CD8-positive, alpha-beta memory T cell (primary cell): ENCODE measurements at regions not wholly inside any gene's neighbourhood (a gene's known extent, or its start where the extent isn't known, plus 50 kb on each side); places are given as distances from the start of the nearest gene placed in this dataset.

Source experiments
- CTCF ChIA-PET: fragments of 350-600 bp; sonication (Branson Sonifier 250); formaldehyde crosslinking; loops from one replicate; lab custom pipeline; 2021; ENCODE audit warnings: antibody characterized with exemption; lab: Charles Lee
- POLR2A ChIA-PET: fragments of 350-600 bp; sonication (Branson Sonifier 250); formaldehyde crosslinking; loops from one replicate; lab custom pipeline; 2021; ENCODE audit warnings: antibody characterized with exemption; lab: Charles Lee
- DNase-seq, 5 donors: peaks; one replicate each; pipeline versions ENCODE4 v3.0.0 to v3.0.0-alpha.2; 2020 to 2022; ENCODE audit warnings: mixed read lengths in 1 of 5
- H3K27ac ChIP-seq: one replicate; pipeline ENCODE4 v1.7.0; 2013; ENCODE audit warnings: low read depth, mild to moderate bottlenecking, low read length, moderate library complexity
- H3K27me3 ChIP-seq: 2 replicates; pipeline ENCODE4 v1.7.0; 2013; ENCODE audit warnings: low read length, mild to moderate bottlenecking; ENCODE audit not compliant: insufficient read depth, poor library complexity, severe bottlenecking
- H3K36me3 ChIP-seq: 2 replicates; pipeline ENCODE4 v1.7.0; 2013; ENCODE audit warnings: mild to moderate bottlenecking, low read length, moderate library complexity; ENCODE audit not compliant: insufficient read depth
- H3K4me1 ChIP-seq: 2 replicates; pipeline ENCODE4 v1.7.0; 2013; ENCODE audit warnings: mild to moderate bottlenecking, low read length, moderate library complexity; ENCODE audit not compliant: insufficient read depth
- H3K4me3 ChIP-seq: 2 replicates; pipeline ENCODE4 v1.7.0; 2013; ENCODE audit warnings: mild to moderate bottlenecking, low read length
- H3K9me3 ChIP-seq: 2 replicates; pipeline ENCODE4 v1.7.0; 2013; ENCODE audit warnings: mild to moderate bottlenecking, low read length
- H3K27ac Mint-ChIP-seq, 8 donors: one replicate each; pipeline ENCODE4 v1.8.0; 2020 to 2021; ENCODE audit warnings: mixed read lengths in 8 of 8, mild to moderate bottlenecking in 6 of 8, inconsistent platforms in 3 of 8, moderate library complexity in 3 of 8
- H3K27me3 Mint-ChIP-seq, 2 donors: one replicate each; pipeline ENCODE4 v1.8.0; 2020 to 2021; ENCODE audit warnings: mixed read lengths in 2 of 2, mild to moderate bottlenecking in 1 of 2, moderate library complexity in 1 of 2
- H3K36me3 Mint-ChIP-seq, 3 donors: one replicate each; pipeline ENCODE4 v1.8.0; 2020 to 2021; ENCODE audit warnings: mixed read lengths in 3 of 3, inconsistent platforms in 1 of 3, mild to moderate bottlenecking in 1 of 3
- H3K4me1 Mint-ChIP-seq, 3 donors: one replicate each; pipeline ENCODE4 v1.8.0; 2020 to 2021; ENCODE audit warnings: mixed read lengths in 3 of 3, inconsistent platforms in 1 of 3, mild to moderate bottlenecking in 1 of 3
- H3K4me3 Mint-ChIP-seq, 7 donors: one replicate each; pipeline ENCODE4 v1.8.0; 2020 to 2021; ENCODE audit warnings: mixed read lengths in 7 of 7, mild to moderate bottlenecking in 6 of 7, moderate library complexity in 4 of 7, inconsistent platforms in 2 of 7
- H3K9me3 Mint-ChIP-seq, 5 donors: one replicate each; pipeline ENCODE4 v1.8.0; 2020 to 2022; ENCODE audit warnings: mixed read lengths in 5 of 5, mild to moderate bottlenecking in 3 of 5, moderate library complexity in 2 of 5, inconsistent platforms in 1 of 5

DNA sequence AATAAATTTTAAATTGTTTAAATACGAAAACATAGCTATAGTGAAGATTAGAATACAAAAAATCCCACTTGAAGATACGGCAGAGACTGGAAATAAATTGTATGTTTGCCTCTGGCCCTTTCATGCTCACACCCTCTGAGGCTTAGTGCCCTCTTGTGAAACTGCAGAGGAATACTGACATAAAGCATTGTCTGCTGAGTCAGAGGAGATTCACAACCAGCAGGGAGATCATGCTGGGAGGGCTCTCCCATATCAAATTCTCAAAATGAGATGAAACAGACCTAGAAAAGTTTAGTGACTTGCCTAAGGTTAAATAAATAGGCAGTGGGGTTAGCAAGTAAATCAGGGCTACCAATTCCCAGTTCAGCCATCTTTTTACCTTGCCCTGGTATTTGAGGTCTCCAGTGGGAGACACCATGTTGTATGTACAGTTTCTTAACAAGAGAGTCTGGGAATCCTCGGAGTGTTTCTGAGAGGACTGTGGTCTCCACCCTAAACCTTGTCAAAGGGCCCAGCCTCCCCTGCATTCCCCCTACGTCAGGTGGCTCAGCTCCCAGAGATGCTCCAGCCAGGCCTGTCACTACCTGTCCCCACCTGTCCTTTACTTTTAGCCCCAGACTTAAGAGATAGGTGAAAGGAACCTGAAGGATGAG, 581.4 kb upstream of the DIPK2B start:
- H3K4me1 ChIP-seq, result no peaks in the 10 kb centered on the region
- no peak for DNase-seq
- no peaks in the 10 kb centered on the region for H3K36me3 Mint-ChIP-seq
- H3K27me3 ChIP-seq, result no peaks in the 10 kb centered on the region
- peaks cover 0 to 25% (median 13%) of the 10 kb centered on the region in 3 donors for H3K4me1 Mint-ChIP-seq
- H3K36me3 ChIP-seq, result no peaks in the 10 kb centered on the region
- H3K9me3 Mint-ChIP-seq, result no peaks in the 10 kb centered on the region
- ChIA-PET POLR2A (no interaction called here), CTCF (interaction anchor here (0.8 to 1.2 kb wide), 2 partner anchors 11 to 12 kb away, joined by 3 to 5 read pairs; no protein-coding TSS in a partner anchor)
- no peak overlapping the region for H3K27ac Mint-ChIP-seq
- H3K4me3 ChIP-seq, result no peak overlapping the region
- H3K9me3 ChIP-seq, result no peaks in the 10 kb centered on the region
- H3K27me3 Mint-ChIP-seq, result peaks cover 0 to 6% of the 10 kb centered on the region in 2 donors
- H3K4me3 Mint-ChIP-seq, result no peak overlapping the region
- no peak overlapping the region for H3K27ac ChIP-seq

DNA sequence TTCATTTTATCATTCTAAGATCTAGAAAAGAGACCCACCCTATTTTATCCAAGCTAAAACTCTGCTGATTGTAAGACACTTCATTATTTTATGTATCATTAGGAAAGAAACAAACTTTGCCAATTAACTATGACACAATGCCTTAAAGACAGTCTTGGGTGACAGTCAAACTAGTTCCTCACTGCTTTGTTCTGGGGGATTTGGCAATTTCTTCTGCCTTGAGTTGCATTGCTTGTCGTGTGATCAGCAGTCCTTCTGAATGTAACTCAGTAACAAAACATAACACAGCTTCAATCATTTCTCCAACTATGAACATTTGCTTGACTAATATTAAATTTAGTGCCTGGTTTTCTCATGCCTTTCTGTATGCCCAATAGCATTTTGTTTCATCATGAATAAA, 577.9 kb upstream of the DIPK2B start:
- Mint-ChIP-seq H3K27me3 (peaks cover 0 to 4% of the 10 kb centered on the region in 2 donors), H3K27ac (no peak overlapping the region), H3K9me3 (no peaks in the 10 kb centered on the region), H3K4me1 (peaks cover 1 to 27% (median 18%) of the 10 kb centered on the region in 3 donors), H3K36me3 (no peaks in the 10 kb centered on the region), H3K4me3 (no peak overlapping the region)
- H3K36me3 ChIP-seq, result no peaks in the 10 kb centered on the region
- no peaks in the 10 kb centered on the region for H3K27me3 ChIP-seq
- ChIA-PET CTCF (no interaction called here), POLR2A (no interaction called here)
- no peaks in the 10 kb centered on the region for H3K4me1 ChIP-seq
- H3K4me3 ChIP-seq, result no peak overlapping the region
- no peak overlapping the region for H3K27ac ChIP-seq
- DNase-seq, result no peak
- H3K9me3 ChIP-seq, result no peaks in the 10 kb centered on the region

DNA sequence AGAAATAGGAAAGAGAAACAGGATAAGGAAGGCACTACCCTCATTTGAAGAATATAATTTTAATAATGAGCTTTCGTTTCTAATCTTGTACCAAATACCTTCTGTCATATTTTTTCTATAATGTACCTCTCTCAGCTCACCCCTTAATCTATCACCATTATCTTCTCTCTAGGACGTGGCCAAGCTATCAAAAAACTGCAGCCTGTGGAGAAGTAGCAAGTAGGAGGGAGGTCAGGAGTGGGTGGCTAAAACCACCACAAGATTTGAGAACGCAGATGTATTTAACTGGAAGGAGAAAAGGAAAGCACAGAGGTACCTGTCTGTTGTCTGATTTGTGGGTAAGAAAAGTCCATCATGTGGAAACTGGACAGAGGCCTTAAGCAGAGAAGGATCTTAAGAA, 576.7 kb upstream of the DIPK2B start:
- H3K4me1 Mint-ChIP-seq, result peaks cover 3 to 38% (median 30%) of the 10 kb centered on the region in 3 donors
- no peak overlapping the region for H3K4me3 ChIP-seq
- H3K9me3 Mint-ChIP-seq, result no peaks in the 10 kb centered on the region
- H3K27me3 Mint-ChIP-seq, result peaks cover 0 to 4% of the 10 kb centered on the region in 2 donors
- peak overlapping the region in 2 of 8 donors; percentile 26 to 61 for H3K27ac Mint-ChIP-seq
- ChIA-PET CTCF (no interaction called here), POLR2A (no interaction called here)
- H3K27ac ChIP-seq, result no peak overlapping the region
- no peaks in the 10 kb centered on the region for H3K27me3 ChIP-seq
- H3K4me1 ChIP-seq, result peaks cover 3% of the 10 kb centered on the region
- no peaks in the 10 kb centered on the region for H3K36me3 ChIP-seq
- no peak for DNase-seq
- H3K9me3 ChIP-seq, result no peaks in the 10 kb centered on the region
- no peak overlapping the region for H3K4me3 Mint-ChIP-seq
- H3K36me3 Mint-ChIP-seq, result no peaks in the 10 kb centered on the region

DNA sequence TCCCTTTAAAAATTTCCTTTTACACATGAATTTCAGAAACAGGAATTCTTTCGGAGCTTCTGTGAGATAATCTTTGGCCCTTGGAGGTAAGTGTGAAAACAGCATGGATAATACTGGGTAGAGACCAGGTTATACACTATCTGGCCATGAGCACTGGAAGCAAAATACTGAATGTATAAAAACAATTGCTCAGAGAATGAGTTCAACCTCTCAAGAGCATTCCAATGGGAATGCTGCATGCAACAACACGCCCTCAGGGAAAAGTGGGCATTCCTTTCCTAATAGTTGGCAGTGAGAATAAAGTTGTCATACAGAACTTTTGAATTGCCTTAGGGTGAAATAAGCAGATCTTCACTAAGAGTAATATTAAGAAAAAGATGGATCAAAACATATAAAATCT, 574.8 kb upstream of the DIPK2B start:
- Mint-ChIP-seq H3K27ac (peak overlapping the region in 1 of 8 donors; percentile 14), H3K4me1 (peaks cover 19 to 56% (median 49%) of the 10 kb centered on the region in 3 donors), H3K4me3 (no peak overlapping the region), H3K27me3 (peaks cover 0 to 8% of the 10 kb centered on the region in 2 donors), H3K9me3 (no peaks in the 10 kb centered on the region), H3K36me3 (no peaks in the 10 kb centered on the region)
- no peak for DNase-seq
- H3K27ac ChIP-seq, result no peak overlapping the region
- POLR2A ChIA-PET, result no interaction called here
- no peaks in the 10 kb centered on the region for H3K9me3 ChIP-seq
- no peaks in the 10 kb centered on the region for H3K36me3 ChIP-seq
- no peak overlapping the region for H3K4me3 ChIP-seq
- CTCF ChIA-PET, result no interaction called here
- peaks cover 18% of the 10 kb centered on the region for H3K4me1 ChIP-seq
- H3K27me3 ChIP-seq, result no peaks in the 10 kb centered on the region

DNA sequence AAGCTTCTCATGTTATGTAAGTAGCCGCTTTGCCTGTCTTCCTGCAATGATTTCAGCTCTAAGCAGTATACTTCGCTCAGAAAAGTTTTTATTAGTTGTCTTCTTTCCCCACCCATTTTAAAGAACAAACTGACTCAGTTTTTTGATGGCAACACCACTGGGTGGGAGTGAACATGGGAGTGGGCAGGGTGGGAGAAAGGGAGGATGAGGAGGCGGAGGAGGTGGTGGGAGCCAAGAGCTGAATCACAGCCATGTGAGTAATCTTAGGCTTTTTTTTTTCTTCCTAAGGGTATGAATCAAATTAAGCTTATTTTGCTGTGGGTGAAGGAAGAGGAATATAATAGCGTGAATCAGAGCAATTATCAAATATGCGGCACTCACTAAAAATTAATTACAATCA, 574.3 kb upstream of the DIPK2B start:
- Mint-ChIP-seq H3K36me3 (no peaks in the 10 kb centered on the region), H3K4me1 (peaks cover 22 to 58% (median 53%) of the 10 kb centered on the region in 3 donors), H3K9me3 (no peaks in the 10 kb centered on the region), H3K4me3 (no peak overlapping the region), H3K27ac (peak overlapping the region in 1 of 8 donors; percentile 21), H3K27me3 (peaks cover 0 to 4% of the 10 kb centered on the region in 2 donors)
- Histone ChIP-seq H3K4me1 (peaks cover 18% of the 10 kb centered on the region), H3K4me3 (no peak overlapping the region), H3K9me3 (no peaks in the 10 kb centered on the region), H3K36me3 (no peaks in the 10 kb centered on the region), H3K27ac (no peak overlapping the region), H3K27me3 (no peaks in the 10 kb centered on the region)
- no peak for DNase-seq
- POLR2A ChIA-PET, result no interaction called here
- CTCF ChIA-PET, result interaction anchor here (0.7 kb wide), 1 partner anchor 27 kb away, joined by 3 read pairs; no protein-coding TSS in a partner anchor

DNA sequence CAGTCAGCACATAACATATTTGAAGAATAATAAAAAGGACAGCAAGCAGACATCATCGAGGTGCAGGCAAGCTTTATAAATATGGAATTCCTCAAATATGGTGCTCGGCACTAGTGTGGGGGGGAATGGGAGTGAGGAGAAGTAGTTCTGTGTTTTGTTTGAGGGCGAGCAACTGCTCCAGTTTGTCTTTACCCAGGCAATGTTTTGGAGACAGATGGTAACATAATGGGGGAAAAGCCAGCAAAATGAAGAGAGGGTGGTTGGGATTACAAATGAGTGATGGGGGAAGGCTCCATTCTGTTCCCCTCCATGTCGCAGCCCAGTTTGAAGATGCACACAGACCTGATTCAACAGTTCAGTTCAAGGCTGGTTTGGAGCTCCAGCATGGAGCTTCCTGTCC, 572.9 kb upstream of the DIPK2B start:
- Mint-ChIP-seq H3K4me1 (peaks cover 22 to 53% (median 47%) of the 10 kb centered on the region in 3 donors), H3K36me3 (peaks cover 0 to 7% (median 0%) of the 10 kb centered on the region in 3 donors)
- POLR2A ChIA-PET, result no interaction called here

DNA sequence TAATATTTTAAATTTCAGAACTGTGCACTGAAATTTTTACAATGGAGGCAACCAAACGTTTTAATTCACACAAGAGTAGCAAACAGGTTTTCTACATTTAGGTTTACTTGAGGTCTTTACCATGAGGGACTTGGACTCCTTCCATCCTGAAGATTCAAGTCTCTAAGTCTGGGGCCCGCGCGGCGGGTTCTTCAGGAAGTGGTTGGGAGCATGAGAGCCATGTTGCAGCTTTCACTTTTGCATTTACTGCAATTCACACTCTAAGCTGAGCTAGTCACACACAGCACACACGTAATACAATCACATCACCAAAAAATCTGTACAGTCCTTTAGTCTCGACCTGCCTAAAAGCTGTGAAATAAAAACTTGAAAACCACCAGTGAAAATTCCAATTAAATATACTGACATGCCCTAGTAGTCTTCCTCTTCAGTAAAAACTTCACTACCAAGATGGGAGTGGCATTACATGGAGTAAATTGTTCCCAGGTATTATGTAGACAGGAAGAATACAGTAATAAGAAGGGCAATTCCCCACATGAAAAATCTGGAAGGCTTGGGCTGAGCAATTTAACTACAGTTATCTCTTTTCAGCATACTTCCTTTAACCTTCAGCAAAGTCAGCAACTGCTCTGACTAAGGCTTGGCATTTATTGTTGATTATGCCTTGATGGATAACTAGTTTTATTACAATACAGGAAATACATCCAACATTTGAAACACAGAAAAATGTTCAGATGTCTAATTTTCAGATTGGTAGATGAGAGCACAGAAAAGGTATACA, 571.1 kb upstream of the DIPK2B start:
- Histone ChIP-seq H3K36me3 (no peaks in the 10 kb centered on the region), H3K27ac (no peak overlapping the region), H3K4me3 (peak overlapping the region; percentile 26), H3K9me3 (no peaks in the 10 kb centered on the region), H3K4me1 (peaks cover 18% of the 10 kb centered on the region), H3K27me3 (no peaks in the 10 kb centered on the region)
- Mint-ChIP-seq H3K4me1 (peaks cover 26 to 55% (median 50%) of the 10 kb centered on the region in 3 donors), H3K36me3 (peaks cover 0 to 10% (median 0%) of the 10 kb centered on the region in 3 donors), H3K27me3 (peaks cover 0 to 7% of the 10 kb centered on the region in 2 donors), H3K27ac (peak overlapping the region; percentile 90 to 97 (median 92)), H3K4me3 (peak overlapping the region; percentile 88 to 94 (median 92)), H3K9me3 (no peaks in the 10 kb centered on the region)
- ChIA-PET CTCF (interaction anchor here (1.0 to 2.0 kb wide), 3 partner anchors 10 to 15 kb away, joined by 3 to 5 read pairs (median 5); no protein-coding TSS in a partner anchor), POLR2A (interaction anchor here (0.9 kb wide), 1 partner anchor 10 kb away, joined by 3 read pairs; no protein-coding TSS in a partner anchor)
- peak; percentile 46 to 78 (median 58) for DNase-seq

More for the DNA sequence above, 572.9 kb upstream of the DIPK2B start:
- H3K27ac Mint-ChIP-seq, result peak overlapping the region in 2 of 8 donors; percentile 62 to 80
- no peak overlapping the region for H3K4me3 Mint-ChIP-seq
- H3K4me3 ChIP-seq, result no peak overlapping the region
- H3K9me3 ChIP-seq, result no peaks in the 10 kb centered on the region
- H3K27ac ChIP-seq, result no peak overlapping the region
- peaks cover 18% of the 10 kb centered on the region for H3K4me1 ChIP-seq
- CTCF ChIA-PET, result no interaction called here
- no peaks in the 10 kb centered on the region for H3K36me3 ChIP-seq
- H3K9me3 Mint-ChIP-seq, result no peaks in the 10 kb centered on the region
- no peaks in the 10 kb centered on the region for H3K27me3 ChIP-seq
- H3K27me3 Mint-ChIP-seq, result peaks cover 0 to 4% of the 10 kb centered on the region in 2 donors
- no peak for DNase-seq
